Gastroesophageal sphincter (tissue), 3 donors: ENCODE measurements at regions not wholly inside any gene's neighbourhood (a gene's known extent, or its start where the extent isn't known, plus 50 kb on each side); places are given as distances from the start of the nearest gene placed in this dataset.

Experiments used
- CTCF ChIP-seq, 4 experiments: fragments of 200-600 bp in 2 of 4; fragments of 450-650 bp in 2 of 4; sonication (generic) in 1 of 4; IDR thresholded peaks; one replicate each; pipeline ENCODE4 v1.5.1; 2017 to 2019; ENCODE audit warnings: antibody characterized with exemption in 4 of 4, mild to moderate bottlenecking in 2 of 4, moderate library complexity in 2 of 4
- EP300 ChIP-seq: sonication (generic); formaldehyde crosslinking; IDR thresholded peaks from one replicate; pipeline ENCODE4 v1.6.1; 2017; ENCODE audit warnings: antibody characterized with exemption, mild to moderate bottlenecking
- POLR2A ChIP-seq, 2 donors: fragments of 450-650 bp; IDR thresholded peaks; one replicate each; pipeline ENCODE4 v1.6.1; 2017; ENCODE audit warnings: antibody characterized with exemption in 2 of 2, mild to moderate bottlenecking in 2 of 2, moderate library complexity in 1 of 2
- POLR2AphosphoS5 ChIP-seq: sonication (generic); formaldehyde crosslinking; IDR thresholded peaks from one replicate; pipeline ENCODE4 v1.6.1; 2017; ENCODE audit warnings: antibody characterized with exemption

GRCh38 chr5:145028626-145029025 is 806.5 kb downstream of the PRELID2 start:
- TF ChIP-seq POLR2A (IDR thresholded peaks at IDR 0.05) = no peak
- no peak for TF ChIP-seq CTCF (IDR thresholded peaks at IDR 0.05)
- TF ChIP-seq POLR2AphosphoS5 = no peak
- no peak for TF ChIP-seq EP300
